GM18870 (cell line): ENCODE measurements at regions not wholly inside any gene's neighbourhood (a gene's known extent, or its start where the extent isn't known, plus 50 kb on each side); places are given as distances from the start of the nearest gene placed in this dataset.

Source experiments
- ATAC-seq: cut with Tn5 transposase; IDR thresholded peaks from one replicate; pipeline ENCODE4 v1.9.1; 2021; ENCODE audit warnings: moderate library complexity; ENCODE audit not compliant: unreplicated experiment

DNA sequence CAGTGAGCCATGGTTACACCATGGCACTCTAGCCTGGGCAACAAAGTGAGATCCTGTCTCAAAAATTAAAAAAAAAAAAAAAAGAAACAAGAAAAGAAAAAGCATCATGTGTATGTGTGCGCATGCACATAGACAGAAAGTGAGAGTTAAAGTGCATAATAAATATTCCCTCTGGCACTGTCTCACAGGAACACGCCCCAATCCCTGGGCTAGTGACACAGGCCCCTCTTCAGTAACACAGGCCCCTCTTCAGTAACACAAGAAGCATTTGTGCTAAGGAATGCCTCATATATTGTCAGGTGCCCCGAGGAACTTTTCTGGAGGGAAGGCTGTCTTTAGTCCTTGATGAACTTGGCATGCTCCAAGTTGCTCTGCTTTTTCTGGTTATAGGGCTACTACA is 57.5 kb downstream of the RPL27A start:
- no peak for ATAC-seq

DNA sequence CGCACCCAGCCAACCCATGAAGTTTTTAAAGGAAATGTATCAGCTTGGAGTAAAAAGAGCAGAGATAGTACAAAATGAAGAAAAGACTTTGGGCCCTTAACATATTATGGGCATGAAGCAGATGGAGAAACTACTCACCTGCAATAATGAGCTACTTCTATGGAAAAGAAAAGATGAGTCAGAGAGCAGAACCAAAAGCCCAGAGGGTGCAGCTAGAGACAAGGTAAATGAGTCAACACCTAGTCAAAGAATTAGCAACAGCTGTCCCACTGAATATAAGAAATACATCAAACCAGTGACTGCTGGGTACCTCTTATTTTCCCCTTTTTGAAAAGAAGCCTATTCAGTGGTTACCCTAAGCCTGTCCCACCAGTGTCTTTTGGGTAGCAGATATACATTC is 61.8 kb downstream of the RPL27A start:
- no peak for ATAC-seq

GRCh38 chr11:8745431-8746253 is 63.0 kb downstream of the RPL27A start:
- no peak for ATAC-seq

DNA sequence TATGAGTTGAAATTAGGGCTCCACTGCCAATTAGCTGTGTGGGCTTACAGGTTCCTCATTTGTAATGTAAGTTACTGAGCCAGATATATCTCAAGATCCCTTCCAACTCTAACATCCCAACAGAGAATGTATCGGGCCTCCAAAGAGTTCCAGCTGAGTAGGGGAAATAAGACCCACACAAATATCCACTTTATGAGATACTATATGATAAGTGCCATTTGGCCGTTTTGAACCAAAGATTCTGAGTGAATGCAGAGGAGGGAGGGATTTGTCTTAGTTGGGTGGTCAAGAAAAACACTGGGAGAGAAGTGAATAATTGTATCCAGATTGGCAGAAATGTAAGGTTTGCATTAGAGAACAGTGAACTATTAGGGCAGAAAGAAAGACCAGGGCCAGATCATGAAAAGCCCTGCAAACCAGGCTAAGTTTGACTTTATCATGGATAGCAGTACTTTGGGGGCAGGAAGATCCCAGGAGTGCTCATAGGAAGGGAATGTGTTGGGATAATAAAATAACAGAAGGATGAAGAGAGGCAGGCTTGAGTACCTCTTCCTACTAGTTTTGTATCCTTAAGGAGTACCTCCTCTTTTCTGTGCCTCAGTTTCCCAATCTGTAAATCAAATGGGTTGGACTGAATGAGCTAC is 63.9 kb downstream of the RPL27A start:
- ATAC-seq, result no peak

DNA sequence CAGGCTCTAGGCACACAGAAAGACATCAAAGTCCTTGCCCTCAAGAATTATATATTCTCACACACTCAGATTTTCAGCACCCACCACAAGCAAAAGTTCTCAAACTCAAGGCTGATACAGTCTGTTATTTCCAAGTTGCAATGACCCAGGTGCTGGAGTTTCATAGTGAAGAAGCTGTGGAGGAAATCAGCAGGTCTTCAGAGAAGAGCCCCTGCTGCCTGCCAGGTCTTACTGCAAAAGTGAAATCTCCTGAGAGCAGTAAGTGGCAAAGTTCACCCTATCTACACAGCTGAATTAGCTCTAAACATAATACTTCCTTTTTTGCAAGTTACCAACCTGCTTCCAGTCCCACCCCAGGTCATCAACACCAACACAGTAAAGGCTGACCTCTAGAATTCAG is 64.6 kb downstream of the RPL27A start:
- ATAC-seq, result no peak

DNA sequence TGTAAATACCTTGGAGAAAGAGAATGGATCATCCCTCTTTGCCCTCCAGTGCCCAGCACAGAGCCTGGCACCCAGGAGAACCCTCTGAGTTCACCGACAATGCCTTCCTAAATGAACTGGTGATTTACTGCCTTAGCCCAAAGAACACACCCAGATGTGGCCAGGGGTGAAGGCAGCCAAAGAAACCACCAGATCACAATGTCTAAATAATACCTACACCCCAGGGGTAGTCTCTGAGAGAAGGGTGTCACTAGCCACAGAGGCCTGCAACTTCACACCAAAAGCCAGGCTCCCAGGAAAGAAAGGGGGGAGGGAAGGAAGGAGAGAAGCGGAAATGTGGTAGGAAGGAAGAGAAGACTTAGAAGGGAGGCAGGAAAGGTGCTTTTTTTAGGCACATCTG is 65.7 kb downstream of the RPL27A start:
- ATAC-seq, result no peak

DNA sequence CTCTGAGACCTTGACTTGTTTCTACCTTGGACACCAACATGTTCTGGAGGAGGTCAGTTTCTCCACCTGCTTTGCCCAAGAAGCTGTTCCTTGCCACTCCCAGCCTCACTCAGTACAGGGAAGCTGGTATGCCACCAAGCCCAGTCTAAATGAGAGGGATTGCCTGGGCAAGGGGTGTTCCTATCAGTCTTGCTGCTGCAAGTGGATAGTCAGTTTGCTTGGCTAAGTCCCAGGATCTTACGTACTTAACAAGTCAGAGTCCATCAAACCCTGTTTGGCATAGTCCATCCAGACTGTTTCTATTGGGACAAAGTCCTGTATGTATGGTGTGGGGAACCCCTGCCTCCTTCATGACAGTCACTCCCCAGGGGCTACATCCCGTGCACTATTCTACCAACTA is 66.6 kb downstream of the RPL27A start:
- ATAC-seq, result no peak

- ATAC-seq, result no peak
Observed at GRCh38 chr11:8754241-8754640, 71.6 kb downstream of the RPL27A start.

DNA sequence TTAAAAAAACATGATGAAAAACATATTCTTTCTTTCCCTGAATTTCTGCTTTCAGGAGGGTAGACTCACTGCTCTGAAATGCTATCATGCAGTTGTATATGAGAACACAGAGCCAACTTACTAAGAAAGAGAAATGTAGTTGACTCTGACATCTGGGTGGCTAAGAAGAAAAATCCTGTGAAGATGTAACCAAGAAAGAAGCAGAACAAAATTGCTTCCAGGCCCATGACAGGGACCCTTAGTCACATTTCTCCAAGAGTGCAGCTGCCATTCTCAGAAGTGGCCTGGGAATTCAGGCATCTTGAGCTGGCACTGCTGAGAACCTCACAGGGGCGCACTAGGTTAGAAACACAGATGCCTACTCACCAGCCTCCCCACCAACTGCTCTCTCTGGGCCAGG is 73.6 kb downstream of the RPL27A start:
- ATAC-seq, result no peak

DNA sequence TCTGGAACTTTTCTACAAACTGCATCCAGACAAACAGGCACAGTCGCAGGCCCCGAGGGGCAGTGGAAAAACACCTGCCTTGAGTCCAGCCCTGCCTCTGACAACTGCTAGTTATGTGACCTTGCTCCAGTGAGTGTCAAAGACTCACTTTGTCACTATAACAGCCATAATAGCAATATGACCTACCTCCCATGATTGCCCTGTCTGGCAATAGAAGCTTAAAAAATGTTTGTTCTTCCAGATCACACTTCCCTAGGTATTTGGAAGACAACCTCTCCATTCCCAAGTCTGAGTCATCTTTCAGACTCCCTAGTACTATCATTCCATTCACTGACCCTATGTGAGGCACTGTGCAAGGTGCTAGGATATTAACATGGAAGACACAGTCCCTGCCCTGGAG is 74.5 kb downstream of the RPL27A start:
- ATAC-seq, result no peak

DNA sequence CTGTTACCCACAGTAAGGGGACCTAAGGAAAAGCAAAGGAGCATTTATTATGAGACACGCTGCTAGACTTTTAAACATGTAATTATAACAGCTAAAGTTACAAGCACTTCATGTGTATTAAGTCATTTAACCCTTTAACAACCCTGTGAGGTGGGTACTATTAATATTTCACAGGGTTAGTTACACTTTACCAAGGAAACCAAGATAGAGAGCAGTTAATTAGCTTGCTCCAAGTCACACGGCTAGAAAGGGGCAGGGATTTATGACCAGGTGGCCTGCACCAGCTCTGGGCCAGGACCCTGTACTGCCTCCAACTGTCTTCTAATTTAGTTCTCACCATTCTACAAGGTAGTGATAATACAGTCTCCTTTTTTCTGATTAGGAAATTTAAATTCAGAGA is 74.9 kb downstream of the RPL27A start:
- no peak for ATAC-seq

GRCh38 chr11:8758619-8759169 is 76.1 kb downstream of the RPL27A start:
- no peak for ATAC-seq

DNA sequence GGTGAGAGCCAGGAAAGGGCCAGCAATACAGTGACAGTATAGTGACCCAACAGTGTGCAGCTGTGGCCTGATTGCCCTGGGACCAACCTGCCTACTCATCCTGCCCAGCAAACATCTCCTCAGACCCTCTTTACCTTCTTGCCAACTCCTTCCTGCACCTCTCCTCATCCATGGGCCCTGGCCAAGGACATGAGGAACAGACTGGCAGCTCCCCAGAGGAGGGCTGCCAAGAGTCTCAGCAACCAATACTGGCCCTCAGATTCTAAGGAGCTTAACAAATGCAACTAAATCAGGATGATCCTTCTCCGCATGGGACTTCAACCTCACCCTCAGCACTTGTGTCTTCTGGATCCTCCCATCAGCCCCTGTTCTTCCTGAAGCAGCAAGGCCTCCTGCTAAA is 77.0 kb downstream of the RPL27A start:
- ATAC-seq, result no peak

GRCh38 chr11:8760896-8761295 is 78.3 kb downstream of the RPL27A start:
- no peak for ATAC-seq

GRCh38 chr11:8763070-8763685 is 80.6 kb downstream of the RPL27A start:
- ATAC-seq, result no peak

GRCh38 chr11:8765294-8765693 is 82.7 kb downstream of the RPL27A start:
- no peak for ATAC-seq

DNA sequence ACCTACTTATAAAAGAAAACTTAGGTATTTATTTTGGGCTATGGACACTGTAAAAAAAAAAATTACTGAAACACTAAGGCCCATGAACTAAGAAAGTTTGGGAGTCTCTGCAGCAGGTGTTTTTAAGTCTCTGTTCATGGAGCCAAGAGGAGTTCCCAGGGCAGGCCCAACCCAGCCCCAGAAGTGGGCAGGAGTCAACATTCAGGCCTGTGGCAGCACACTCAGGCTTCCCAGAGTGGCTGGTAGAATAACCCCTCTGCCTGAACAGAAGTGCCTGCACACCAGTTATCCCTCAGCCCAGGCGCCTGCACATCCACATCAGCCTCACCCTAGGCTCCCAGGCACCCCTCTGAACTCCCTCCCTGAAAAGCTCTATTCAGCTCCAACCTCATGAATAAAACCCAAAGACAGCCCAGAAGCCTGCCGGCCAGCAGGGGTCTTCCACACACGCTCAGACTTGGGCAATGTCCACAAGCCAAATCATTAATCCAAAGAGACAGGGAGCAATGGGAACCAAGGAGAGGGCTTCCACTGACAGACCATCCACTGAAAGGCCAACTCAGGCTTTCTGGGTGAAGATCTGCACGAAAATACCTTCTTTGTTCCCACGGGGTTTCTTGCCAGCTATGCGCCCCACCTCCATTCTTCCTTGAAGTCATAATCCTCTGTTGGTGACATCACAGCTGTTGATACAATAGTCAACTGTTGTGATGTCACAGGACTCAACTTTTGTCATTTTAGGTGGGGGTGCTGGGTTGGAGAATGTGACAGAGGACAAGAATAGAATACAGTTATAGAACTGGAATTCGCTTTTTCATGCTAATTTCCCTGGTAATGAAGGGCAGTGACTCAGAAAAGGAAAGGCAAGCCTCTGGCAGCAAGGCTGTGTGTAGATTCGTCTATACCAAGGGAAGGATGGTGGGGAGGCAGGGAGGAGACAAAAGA is 83.7 kb downstream of the RPL27A start:
- no peak for ATAC-seq

GRCh38 chr11:8766988-8767374 is 84.4 kb downstream of the RPL27A start:
- no peak for ATAC-seq

GRCh38 chr11:8767466-8768142 is 85.0 kb downstream of the RPL27A start:
- no peak for ATAC-seq

- no peak for ATAC-seq
Observed at GRCh38 chr11:8768625-8769333, 86.2 kb downstream of the RPL27A start.
